PFSK-1 (cell line): ENCODE measurements at regions not wholly inside any gene's neighbourhood (a gene's known extent, or its start where the extent isn't known, plus 50 kb on each side); places are given as distances from the start of the nearest gene placed in this dataset.

Source experiments
- POLR2AphosphoS5 ChIP-seq: IDR thresholded peaks from 2 replicates; pipeline ENCODE4 v1.6.1; 2012; ENCODE audit warnings: low read depth, mild to moderate bottlenecking, control low read depth, low read length, moderate library complexity
- SIN3A ChIP-seq: IDR thresholded peaks from 2 replicates; pipeline ENCODE4 v1.6.1; 2012; ENCODE audit warnings: mild to moderate bottlenecking, low read length, moderate library complexity, borderline replicate concordance; ENCODE audit not compliant: insufficient read depth

DNA sequence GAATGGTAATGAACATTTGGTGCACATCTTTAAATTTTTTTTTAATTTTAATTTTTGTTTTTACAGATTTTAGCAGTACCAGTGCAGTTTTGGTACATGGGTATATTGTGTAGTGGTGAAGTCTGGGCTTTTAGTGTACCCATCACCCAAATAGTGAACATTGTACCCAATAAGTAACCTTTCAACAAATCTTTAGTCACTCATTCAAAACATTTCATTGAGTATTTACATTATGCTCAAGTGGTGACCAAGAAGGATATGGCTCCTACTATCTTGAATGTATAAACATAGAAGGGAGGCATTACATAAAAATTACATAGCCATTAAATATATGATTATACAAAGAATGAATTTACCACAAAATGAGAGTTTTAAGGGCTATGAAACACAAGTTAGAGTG, 223.3 kb downstream of the SPRY1 start:
- TF ChIP-seq SIN3A (no peak), POLR2AphosphoS5 (no peak)
